GM23248 (cell line): ENCODE measurements at regions not wholly inside any gene's neighbourhood (a gene's known extent, or its start where the extent isn't known, plus 50 kb on each side); places are given as distances from the start of the nearest gene placed in this dataset.

Source experiments
- EZH2 ChIP-seq: fragments of 200-600 bp; sonication (generic); IDR thresholded peaks from 2 replicates; pipeline ENCODE4 v1.6.1; 2018; ENCODE audit warnings: antibody characterized with exemption, mild to moderate bottlenecking; ENCODE audit not compliant: insufficient read depth, poor library complexity, severe bottlenecking
- EZH2phosphoT487 ChIP-seq: fragments of 200-600 bp; sonication (generic); IDR thresholded peaks from 2 replicates; pipeline ENCODE4 v1.6.1; 2018; ENCODE audit warnings: antibody characterized with exemption, moderate library complexity, mild to moderate bottlenecking, low read depth; ENCODE audit not compliant: insufficient read depth

- TF ChIP-seq EZH2 (no peak), EZH2phosphoT487 (no peak)
Observed at GRCh38 chr18:5643288-5643687, 99.5 kb upstream of the EPB41L3 start.
